CD4-positive, alpha-beta T cell treated with Interleukin-21 for 1 hour (primary cell): ENCODE measurements at regions not wholly inside any gene's neighbourhood (a gene's known extent, or its start where the extent isn't known, plus 50 kb on each side); places are given as distances from the start of the nearest gene placed in this dataset.
"Not testable (repeated sequence)": the region's sequence is repeated elsewhere in the genome, so short reads cannot be mapped to it uniquely, and the experiment has no call there.

ENCODE experiments used
- DNase-seq: peaks from one replicate; pipeline ENCODE4 v3.0.0-alpha.2; 2020

DNA sequence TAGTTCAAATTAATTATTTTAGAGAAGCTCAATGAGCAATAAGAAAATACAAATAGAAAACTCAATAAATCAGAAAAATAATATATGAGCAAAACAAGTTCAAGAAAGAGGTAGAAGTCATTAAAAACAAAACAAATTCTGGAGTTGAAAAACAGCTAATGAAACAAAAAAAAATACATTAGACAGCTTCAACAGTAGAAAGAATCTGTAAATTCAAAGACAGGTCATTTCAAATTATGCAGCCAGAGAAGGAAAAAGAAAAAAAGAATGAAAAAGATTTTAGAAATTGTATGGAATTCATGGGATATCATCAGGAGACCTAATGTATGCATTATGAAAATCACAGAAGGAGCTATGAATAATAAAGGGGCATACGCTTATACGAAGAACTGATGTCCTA is 795.3 kb upstream of the ADGRB3 start:
- DNase-seq, result no peak

GRCh38 chr6:67825201-67825895 is 809.7 kb upstream of the ADGRB3 start:
- no peak for DNase-seq

- DNase-seq, result no peak
Measured at GRCh38 chr6:67818322-67818721, 816.8 kb upstream of the ADGRB3 start.

- DNase-seq, result no peak
Measured at GRCh38 chr6:67815623-67816022, 819.5 kb upstream of the ADGRB3 start.

GRCh38 chr6:67814262-67814661 is 820.8 kb upstream of the ADGRB3 start:
- DNase-seq, result no peak

DNA sequence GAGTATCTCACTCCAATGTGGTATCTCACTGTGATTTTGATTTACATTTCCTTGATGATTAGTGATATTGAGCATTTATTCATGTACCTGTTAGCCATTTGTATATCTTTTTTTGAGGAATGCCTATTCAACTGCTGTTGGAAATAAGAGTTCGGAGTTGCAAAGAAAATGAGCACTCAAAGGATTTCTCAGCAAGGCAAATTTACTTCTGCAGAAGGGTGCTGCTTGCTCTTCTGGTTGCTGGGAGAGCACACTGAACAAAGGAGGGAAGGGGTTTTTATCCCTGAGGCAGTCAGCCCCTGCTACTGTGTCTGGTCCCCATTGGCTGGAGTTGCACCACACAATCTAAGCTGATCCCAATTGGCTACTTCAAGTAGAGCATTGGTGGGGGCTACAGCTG is 822.4 kb upstream of the ADGRB3 start:
- DNase-seq, result no peak

DNA sequence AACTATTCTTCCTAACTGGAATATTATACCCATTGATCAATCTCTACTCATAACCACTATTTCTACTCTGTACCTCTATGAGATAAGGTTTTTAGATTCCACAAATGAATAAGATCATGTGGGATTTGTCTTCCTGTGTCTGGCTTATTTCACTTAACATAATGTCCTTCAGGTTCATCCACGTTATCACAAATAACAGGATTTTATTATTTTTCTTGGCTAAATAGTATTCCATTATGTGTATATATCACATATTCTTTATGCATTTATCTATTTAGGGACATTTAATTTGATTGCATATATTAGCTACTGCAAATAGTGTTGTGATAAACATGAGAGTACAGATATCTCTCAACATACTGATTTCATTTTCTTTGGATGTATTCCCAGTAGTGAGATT is 823.0 kb upstream of the ADGRB3 start:
- no peak for DNase-seq

- no peak for DNase-seq
Measured at GRCh38 chr6:67811239-67812037, 823.6 kb upstream of the ADGRB3 start.

DNA sequence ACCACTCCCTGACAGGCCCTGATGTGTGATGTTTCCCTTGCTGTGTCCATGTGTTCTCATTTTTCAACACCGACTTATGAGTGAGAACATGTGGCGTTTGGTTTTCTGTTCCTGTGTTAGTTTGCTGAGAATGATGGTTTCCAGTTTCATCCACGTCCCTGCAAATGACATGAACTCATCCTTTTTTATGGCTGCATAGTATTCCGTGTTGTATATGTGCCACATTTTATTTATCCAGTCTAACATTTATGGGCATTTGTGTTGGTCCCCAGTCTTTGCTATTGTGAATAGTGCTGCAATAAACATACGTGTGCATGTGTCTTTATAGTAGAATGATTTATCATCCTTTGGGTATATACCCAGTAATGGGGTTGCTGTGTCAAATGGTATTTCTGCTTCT is 830.3 kb upstream of the ADGRB3 start:
- DNase-seq, result not testable (repeated sequence)

GRCh38 chr6:67802771-67803170 is 832.3 kb upstream of the ADGRB3 start:
- no peak for DNase-seq

GRCh38 chr6:67792996-67793395 is 842.1 kb upstream of the ADGRB3 start:
- DNase-seq, result no peak

GRCh38 chr6:67790569-67790968 is 844.5 kb upstream of the ADGRB3 start:
- DNase-seq, result no peak

- DNase-seq, result not testable (repeated sequence)
Measured at GRCh38 chr6:67787119-67787518, 848.0 kb upstream of the ADGRB3 start.

DNA sequence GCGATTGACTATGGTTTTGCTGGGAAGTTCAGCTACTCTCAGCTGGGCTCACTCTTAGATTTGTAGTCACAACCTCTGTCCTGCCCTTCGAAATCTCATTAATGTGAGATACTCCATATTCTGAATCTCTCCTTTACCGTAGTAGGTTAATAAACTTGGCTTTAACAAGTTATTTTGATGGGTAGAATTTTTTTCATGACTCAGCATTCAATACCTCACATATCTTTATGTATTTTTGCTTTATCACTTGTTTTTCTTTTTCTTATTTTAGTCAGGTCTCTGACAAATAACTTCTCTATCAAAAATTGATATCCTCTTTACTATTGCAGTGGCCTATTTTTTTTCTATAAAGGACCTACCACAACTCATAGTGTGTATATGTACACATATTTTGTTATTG is 855.2 kb upstream of the ADGRB3 start:
- no peak for DNase-seq

DNA sequence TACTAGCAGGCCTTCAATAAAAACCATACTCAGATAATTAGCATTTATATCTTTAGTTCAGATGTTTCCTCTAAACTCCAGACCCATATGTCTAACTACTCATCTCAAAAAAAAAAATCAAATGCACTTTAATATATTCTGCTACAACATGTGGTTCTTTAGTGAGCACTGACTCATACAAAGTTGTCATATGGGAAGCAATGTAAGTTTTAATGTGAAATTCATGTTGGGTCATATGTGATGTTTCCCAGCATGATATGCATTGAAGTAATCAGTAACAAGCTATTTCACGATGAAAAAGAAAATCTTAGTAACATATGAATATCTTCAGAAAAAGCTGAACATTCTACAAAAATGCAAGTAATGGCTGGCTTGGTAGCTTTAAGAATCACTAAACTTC is 859.7 kb upstream of the ADGRB3 start:
- DNase-seq, result no peak

DNA sequence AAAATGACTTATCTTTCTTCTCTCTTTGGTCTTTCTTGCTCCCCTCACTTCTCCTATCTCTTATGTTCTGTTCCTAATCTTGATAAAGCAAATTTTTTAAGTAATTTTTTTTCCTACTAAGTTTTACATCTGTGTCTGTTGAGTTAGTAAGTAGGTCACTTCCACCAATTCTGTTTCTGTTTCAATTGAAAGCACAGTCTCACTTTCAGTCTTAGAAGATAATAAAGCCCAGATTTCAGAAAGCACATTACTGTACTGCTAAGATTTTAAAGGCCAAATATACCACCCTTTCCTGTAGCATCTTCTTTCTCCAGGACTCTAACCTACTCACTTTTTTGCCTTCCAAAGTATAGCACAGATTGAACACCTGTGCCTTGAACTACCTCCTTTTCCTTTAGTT is 866.1 kb upstream of the ADGRB3 start:
- no peak for DNase-seq

GRCh38 chr6:67767046-67767822 is 867.8 kb upstream of the ADGRB3 start:
- not testable (repeated sequence) for DNase-seq

GRCh38 chr6:67766057-67766456 is 869.0 kb upstream of the ADGRB3 start:
- DNase-seq, result no peak

DNA sequence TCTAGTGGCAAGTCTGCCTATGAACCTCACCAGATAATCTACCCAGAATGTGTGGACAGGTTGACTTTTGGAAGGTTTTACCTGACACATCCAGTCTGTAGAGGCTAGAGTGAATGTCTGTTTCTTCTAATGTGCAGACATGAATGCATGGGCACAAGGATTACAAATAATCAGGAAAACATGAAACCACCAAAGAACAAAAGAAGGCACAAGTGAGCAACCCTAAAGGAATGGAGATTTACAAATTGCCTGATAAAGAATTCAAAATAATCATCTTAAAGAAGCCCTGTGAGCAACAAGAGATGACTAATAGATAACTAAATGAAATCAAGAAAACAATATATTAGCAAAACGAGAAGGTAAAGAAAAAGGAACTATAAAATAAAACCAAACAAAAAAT is 876.1 kb upstream of the ADGRB3 start:
- no peak for DNase-seq

- no peak for DNase-seq
Measured at GRCh38 chr6:67757465-67758033, 877.5 kb upstream of the ADGRB3 start.

DNA sequence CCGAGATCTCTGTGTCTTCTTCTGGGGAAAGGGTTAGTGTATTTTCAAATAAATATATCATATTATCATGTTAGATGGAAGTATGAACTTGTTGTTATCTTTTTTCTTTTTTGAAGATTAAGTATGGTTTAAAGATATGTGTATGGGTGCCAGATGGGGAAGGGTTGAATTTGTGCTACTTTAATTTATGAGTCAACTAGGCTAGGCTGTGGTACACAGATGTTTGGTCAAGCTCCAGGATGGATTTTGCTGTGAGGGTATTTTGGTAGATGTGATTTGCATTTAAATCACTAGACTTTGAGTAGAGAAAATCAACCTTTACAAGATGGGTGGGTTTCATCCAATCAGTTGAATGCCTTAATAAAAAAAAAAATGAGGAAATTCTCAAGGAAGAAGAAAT is 886.6 kb upstream of the ADGRB3 start:
- no peak for DNase-seq

GRCh38 chr6:67736816-67737215 is 898.3 kb upstream of the ADGRB3 start:
- no peak for DNase-seq

GRCh38 chr6:67736161-67736560 is 898.9 kb upstream of the ADGRB3 start:
- no peak for DNase-seq
